K562 (cell line): ENCODE measurements at regions not wholly inside any gene's neighbourhood (a gene's known extent, or its start where the extent isn't known, plus 50 kb on each side); places are given as distances from the start of the nearest gene placed in this dataset.

Source experiments
- ARHGAP35 ChIP-seq: fragments of 450-650 bp; IDR thresholded peaks from 2 replicates; pipeline ENCODE4 v1.6.1; 2018; ENCODE audit not compliant: partially characterized antibody
- MAFK ChIP-seq: IDR thresholded peaks from 2 replicates; pipeline ENCODE4 v1.6.1; 2011; ENCODE audit warnings: low read length, improper control_type of control experiment
- TF ChIP-seq, protein P1 (sequence below), 3 experiments: IDR thresholded peaks in 2 of 3; conservative IDR thresholded peaks in 1 of 3; 2 replicates each; pipeline ENCODE4 v1.5.1; 2011 to 2012; ENCODE audit warnings: low read length in 3 of 3, mild to moderate bottlenecking in 3 of 3, control low read depth in 2 of 3, improper control_type of control experiment in 1 of 3, inconsistent platforms in 1 of 3, low read depth in 1 of 3, mixed read lengths in 1 of 3, moderate library complexity in 1 of 3; ENCODE audit not compliant: insufficient read depth in 2 of 3
- TF ChIP-seq, protein P2 (sequence below): fragments of 200-600 bp; sonication (generic); IDR thresholded peaks from one replicate; pipeline ENCODE4 v1.6.1; 2012; ENCODE audit warnings: mild to moderate bottlenecking, low read depth, low read length, inconsistent platforms
- TF ChIP-seq, protein P3 (sequence below), 2 experiments: fragments of 450-650 bp; formaldehyde crosslinking in 1 of 2; IDR thresholded peaks; 2 replicates each; pipeline versions ENCODE4 v1.4.0 to v1.6.1; 2014 to 2020; ENCODE audit warnings: mild to moderate bottlenecking in 2 of 2, borderline replicate concordance in 1 of 2, low read depth in 1 of 2

DNA sequence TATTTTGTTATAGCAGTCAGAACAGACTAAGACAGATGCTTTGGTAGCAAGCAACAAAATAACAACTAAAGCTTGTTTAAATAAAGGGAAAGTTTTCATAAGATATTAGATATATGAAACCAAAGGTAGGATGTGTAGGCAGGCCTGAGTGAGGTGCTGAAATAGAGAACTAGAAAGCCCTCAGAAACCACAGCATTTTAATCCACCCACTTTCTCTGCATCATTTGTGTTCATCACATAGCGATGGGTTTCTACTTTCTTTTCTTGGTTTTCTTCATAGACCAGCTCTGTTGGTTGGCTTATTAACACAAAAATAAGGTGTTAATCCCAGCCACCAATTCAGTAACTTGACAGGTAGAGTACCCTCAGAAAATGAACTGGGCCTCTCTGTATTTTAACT lies 58.6 kb downstream of the RPS12 start:
- no peak for TF ChIP-seq MAFK
- TF ChIP-seq, protein P1, sequence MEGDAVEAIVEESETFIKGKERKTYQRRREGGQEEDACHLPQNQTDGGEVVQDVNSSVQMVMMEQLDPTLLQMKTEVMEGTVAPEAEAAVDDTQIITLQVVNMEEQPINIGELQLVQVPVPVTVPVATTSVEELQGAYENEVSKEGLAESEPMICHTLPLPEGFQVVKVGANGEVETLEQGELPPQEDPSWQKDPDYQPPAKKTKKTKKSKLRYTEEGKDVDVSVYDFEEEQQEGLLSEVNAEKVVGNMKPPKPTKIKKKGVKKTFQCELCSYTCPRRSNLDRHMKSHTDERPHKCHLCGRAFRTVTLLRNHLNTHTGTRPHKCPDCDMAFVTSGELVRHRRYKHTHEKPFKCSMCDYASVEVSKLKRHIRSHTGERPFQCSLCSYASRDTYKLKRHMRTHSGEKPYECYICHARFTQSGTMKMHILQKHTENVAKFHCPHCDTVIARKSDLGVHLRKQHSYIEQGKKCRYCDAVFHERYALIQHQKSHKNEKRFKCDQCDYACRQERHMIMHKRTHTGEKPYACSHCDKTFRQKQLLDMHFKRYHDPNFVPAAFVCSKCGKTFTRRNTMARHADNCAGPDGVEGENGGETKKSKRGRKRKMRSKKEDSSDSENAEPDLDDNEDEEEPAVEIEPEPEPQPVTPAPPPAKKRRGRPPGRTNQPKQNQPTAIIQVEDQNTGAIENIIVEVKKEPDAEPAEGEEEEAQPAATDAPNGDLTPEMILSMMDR (IDR thresholded peaks at IDR 0.05 in 2 of 3, conservative IDR thresholded peaks at IDR 0.05 in 1 of 3; ENCODE audit: insufficient read depth in 2 of 3, low read depth in 1 of 3, low read length in 3 of 3): no peak
- TF ChIP-seq, protein P2, sequence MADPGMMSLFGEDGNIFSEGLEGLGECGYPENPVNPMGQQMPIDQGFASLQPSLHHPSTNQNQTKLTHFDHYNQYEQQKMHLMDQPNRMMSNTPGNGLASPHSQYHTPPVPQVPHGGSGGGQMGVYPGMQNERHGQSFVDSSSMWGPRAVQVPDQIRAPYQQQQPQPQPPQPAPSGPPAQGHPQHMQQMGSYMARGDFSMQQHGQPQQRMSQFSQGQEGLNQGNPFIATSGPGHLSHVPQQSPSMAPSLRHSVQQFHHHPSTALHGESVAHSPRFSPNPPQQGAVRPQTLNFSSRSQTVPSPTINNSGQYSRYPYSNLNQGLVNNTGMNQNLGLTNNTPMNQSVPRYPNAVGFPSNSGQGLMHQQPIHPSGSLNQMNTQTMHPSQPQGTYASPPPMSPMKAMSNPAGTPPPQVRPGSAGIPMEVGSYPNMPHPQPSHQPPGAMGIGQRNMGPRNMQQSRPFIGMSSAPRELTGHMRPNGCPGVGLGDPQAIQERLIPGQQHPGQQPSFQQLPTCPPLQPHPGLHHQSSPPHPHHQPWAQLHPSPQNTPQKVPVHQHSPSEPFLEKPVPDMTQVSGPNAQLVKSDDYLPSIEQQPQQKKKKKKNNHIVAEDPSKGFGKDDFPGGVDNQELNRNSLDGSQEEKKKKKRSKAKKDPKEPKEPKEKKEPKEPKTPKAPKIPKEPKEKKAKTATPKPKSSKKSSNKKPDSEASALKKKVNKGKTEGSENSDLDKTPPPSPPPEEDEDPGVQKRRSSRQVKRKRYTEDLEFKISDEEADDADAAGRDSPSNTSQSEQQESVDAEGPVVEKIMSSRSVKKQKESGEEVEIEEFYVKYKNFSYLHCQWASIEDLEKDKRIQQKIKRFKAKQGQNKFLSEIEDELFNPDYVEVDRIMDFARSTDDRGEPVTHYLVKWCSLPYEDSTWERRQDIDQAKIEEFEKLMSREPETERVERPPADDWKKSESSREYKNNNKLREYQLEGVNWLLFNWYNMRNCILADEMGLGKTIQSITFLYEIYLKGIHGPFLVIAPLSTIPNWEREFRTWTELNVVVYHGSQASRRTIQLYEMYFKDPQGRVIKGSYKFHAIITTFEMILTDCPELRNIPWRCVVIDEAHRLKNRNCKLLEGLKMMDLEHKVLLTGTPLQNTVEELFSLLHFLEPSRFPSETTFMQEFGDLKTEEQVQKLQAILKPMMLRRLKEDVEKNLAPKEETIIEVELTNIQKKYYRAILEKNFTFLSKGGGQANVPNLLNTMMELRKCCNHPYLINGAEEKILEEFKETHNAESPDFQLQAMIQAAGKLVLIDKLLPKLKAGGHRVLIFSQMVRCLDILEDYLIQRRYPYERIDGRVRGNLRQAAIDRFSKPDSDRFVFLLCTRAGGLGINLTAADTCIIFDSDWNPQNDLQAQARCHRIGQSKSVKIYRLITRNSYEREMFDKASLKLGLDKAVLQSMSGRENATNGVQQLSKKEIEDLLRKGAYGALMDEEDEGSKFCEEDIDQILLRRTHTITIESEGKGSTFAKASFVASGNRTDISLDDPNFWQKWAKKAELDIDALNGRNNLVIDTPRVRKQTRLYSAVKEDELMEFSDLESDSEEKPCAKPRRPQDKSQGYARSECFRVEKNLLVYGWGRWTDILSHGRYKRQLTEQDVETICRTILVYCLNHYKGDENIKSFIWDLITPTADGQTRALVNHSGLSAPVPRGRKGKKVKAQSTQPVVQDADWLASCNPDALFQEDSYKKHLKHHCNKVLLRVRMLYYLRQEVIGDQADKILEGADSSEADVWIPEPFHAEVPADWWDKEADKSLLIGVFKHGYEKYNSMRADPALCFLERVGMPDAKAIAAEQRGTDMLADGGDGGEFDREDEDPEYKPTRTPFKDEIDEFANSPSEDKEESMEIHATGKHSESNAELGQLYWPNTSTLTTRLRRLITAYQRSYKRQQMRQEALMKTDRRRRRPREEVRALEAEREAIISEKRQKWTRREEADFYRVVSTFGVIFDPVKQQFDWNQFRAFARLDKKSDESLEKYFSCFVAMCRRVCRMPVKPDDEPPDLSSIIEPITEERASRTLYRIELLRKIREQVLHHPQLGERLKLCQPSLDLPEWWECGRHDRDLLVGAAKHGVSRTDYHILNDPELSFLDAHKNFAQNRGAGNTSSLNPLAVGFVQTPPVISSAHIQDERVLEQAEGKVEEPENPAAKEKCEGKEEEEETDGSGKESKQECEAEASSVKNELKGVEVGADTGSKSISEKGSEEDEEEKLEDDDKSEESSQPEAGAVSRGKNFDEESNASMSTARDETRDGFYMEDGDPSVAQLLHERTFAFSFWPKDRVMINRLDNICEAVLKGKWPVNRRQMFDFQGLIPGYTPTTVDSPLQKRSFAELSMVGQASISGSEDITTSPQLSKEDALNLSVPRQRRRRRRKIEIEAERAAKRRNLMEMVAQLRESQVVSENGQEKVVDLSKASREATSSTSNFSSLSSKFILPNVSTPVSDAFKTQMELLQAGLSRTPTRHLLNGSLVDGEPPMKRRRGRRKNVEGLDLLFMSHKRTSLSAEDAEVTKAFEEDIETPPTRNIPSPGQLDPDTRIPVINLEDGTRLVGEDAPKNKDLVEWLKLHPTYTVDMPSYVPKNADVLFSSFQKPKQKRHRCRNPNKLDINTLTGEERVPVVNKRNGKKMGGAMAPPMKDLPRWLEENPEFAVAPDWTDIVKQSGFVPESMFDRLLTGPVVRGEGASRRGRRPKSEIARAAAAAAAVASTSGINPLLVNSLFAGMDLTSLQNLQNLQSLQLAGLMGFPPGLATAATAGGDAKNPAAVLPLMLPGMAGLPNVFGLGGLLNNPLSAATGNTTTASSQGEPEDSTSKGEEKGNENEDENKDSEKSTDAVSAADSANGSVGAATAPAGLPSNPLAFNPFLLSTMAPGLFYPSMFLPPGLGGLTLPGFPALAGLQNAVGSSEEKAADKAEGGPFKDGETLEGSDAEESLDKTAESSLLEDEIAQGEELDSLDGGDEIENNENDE: no peak
- TF ChIP-seq, protein P3, sequence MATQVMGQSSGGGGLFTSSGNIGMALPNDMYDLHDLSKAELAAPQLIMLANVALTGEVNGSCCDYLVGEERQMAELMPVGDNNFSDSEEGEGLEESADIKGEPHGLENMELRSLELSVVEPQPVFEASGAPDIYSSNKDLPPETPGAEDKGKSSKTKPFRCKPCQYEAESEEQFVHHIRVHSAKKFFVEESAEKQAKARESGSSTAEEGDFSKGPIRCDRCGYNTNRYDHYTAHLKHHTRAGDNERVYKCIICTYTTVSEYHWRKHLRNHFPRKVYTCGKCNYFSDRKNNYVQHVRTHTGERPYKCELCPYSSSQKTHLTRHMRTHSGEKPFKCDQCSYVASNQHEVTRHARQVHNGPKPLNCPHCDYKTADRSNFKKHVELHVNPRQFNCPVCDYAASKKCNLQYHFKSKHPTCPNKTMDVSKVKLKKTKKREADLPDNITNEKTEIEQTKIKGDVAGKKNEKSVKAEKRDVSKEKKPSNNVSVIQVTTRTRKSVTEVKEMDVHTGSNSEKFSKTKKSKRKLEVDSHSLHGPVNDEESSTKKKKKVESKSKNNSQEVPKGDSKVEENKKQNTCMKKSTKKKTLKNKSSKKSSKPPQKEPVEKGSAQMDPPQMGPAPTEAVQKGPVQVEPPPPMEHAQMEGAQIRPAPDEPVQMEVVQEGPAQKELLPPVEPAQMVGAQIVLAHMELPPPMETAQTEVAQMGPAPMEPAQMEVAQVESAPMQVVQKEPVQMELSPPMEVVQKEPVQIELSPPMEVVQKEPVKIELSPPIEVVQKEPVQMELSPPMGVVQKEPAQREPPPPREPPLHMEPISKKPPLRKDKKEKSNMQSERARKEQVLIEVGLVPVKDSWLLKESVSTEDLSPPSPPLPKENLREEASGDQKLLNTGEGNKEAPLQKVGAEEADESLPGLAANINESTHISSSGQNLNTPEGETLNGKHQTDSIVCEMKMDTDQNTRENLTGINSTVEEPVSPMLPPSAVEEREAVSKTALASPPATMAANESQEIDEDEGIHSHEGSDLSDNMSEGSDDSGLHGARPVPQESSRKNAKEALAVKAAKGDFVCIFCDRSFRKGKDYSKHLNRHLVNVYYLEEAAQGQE (IDR thresholded peaks at IDR 0.05; ENCODE audit: borderline replicate concordance): no peak
- TF ChIP-seq, protein P3 (CRISPR knock-in tag; IDR thresholded peaks at IDR 0.05; ENCODE audit: low read depth): no peak
- no peak for TF ChIP-seq ARHGAP35
